ENCODE measurements at regions not wholly inside any gene's neighbourhood (a gene's known extent, or its start where the extent isn't known, plus 50 kb on each side); places are given as distances from the start of the nearest gene placed in this dataset.

GRCh38 chr4:115332078-115332477 is 218.7 kb upstream of the NDST4 start:
- DNase-seq (ENCODE audit: low read depth) = no peak

GRCh38 chr4:115331241-115331640 is 217.8 kb upstream of the NDST4 start:
- DNase-seq (ENCODE audit: low read depth) = no peak

- no peak for DNase-seq (ENCODE audit: low read depth)
Measured at GRCh38 chr4:115325836-115326235, 212.4 kb upstream of the NDST4 start.

- no peak for DNase-seq (ENCODE audit: low read depth)
Measured at GRCh38 chr4:115323106-115323707, 209.8 kb upstream of the NDST4 start.

- no peak for DNase-seq (ENCODE audit: low read depth)
Measured at GRCh38 chr4:115315182-115315581, 201.8 kb upstream of the NDST4 start.

- DNase-seq (ENCODE audit: low read depth) = no peak
Measured at GRCh38 chr4:115310641-115311040, 197.2 kb upstream of the NDST4 start.

GRCh38 chr4:115294717-115295116 is 181.3 kb upstream of the NDST4 start:
- DNase-seq (ENCODE audit: low read depth) = no peak

GRCh38 chr4:115293093-115293462 is 179.7 kb upstream of the NDST4 start:
- no peak for DNase-seq (ENCODE audit: low read depth)

GRCh38 chr4:115292320-115293092 is 179.1 kb upstream of the NDST4 start:
- DNase-seq (ENCODE audit: low read depth) = no peak

GRCh38 chr4:115287426-115287825 is 174.0 kb upstream of the NDST4 start:
- no peak for DNase-seq (ENCODE audit: low read depth)

- DNase-seq (ENCODE audit: low read depth) = no peak
Measured at GRCh38 chr4:115279330-115279729, 165.9 kb upstream of the NDST4 start.

GRCh38 chr4:115278830-115279229 is 165.4 kb upstream of the NDST4 start:
- DNase-seq (ENCODE audit: low read depth) = no peak

- DNase-seq (ENCODE audit: low read depth) = no peak
Measured at GRCh38 chr4:115275615-115276014, 162.2 kb upstream of the NDST4 start.

- no peak for DNase-seq (ENCODE audit: low read depth)
Measured at GRCh38 chr4:115274545-115274944, 161.1 kb upstream of the NDST4 start.

GRCh38 chr4:115272594-115272993 is 159.2 kb upstream of the NDST4 start:
- DNase-seq (ENCODE audit: low read depth) = no peak

- no peak for DNase-seq (ENCODE audit: low read depth)
Measured at GRCh38 chr4:115272185-115272584, 158.8 kb upstream of the NDST4 start.

GRCh38 chr4:115260195-115260594 is 146.8 kb upstream of the NDST4 start:
- no peak for DNase-seq (ENCODE audit: low read depth)

- DNase-seq (ENCODE audit: low read depth) = no peak
Measured at GRCh38 chr4:115259642-115260041, 146.2 kb upstream of the NDST4 start.

- no peak for DNase-seq (ENCODE audit: low read depth)
Measured at GRCh38 chr4:115249808-115250207, 136.4 kb upstream of the NDST4 start.

- no peak for DNase-seq (ENCODE audit: low read depth)
Measured at GRCh38 chr4:115234405-115235093, 121.1 kb upstream of the NDST4 start.

GRCh38 chr4:115233600-115233999 is 120.2 kb upstream of the NDST4 start:
- DNase-seq (ENCODE audit: low read depth) = no peak

GRCh38 chr4:115229873-115230272 is 116.5 kb upstream of the NDST4 start:
- DNase-seq (ENCODE audit: low read depth) = no peak

GRCh38 chr4:115228851-115229250 is 115.4 kb upstream of the NDST4 start:
- DNase-seq (ENCODE audit: low read depth) = no peak

All from fibroblast of the conjunctiva (primary cell).